ENCODE measurements at regions not wholly inside any gene's neighbourhood (a gene's known extent, or its start where the extent isn't known, plus 50 kb on each side); places are given as distances from the start of the nearest gene placed in this dataset.

DNA sequence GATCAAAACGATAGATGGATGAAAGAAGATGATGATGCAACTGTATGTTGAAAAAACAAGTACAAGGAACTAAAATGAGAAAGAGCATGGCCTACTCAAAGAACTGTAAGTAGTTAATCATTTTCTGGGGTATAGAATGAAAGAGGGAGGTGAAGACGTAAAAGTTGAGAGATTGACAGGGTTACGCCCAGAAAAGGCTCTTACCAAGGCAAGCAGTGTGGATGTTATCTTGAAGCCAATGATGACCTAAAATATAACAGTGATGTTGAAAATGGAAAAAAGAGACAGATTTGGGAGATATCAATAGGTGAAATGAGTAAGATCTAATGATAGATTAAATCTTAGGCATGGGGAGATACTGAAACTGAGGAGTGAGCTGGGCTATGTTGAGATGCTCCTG, 80.4 kb upstream of the GNAQ start:
- Histone ChIP-seq H3K23me2 (ENCODE audit: insufficient read length, low read depth, low read length, poor library complexity, severe bottlenecking) (no peaks in the 10 kb centered on the region), H4K8ac (replicated peaks; ENCODE audit: insufficient read length, low read depth, low read length) (no peak overlapping the region), H3K23ac (ENCODE audit: insufficient read length, low read depth, low read length) (no peak overlapping the region), H3K18ac (ENCODE audit: insufficient read length, low read depth, low read length) (no peak overlapping the region), H3K4ac (ENCODE audit: low read depth, low read length) (no peak overlapping the region), H3K9me3 (ENCODE audit: control insufficient read depth, low read depth, low read length) (no peaks in the 10 kb centered on the region), H4K5ac (ENCODE audit: insufficient read length, low read depth, low read length) (no peak overlapping the region), H2AFZ (ENCODE audit: low read length) (no peak overlapping the region), H3K14ac (ENCODE audit: insufficient read depth, low read length) (no peak overlapping the region), H2BK120ac (ENCODE audit: low read depth, low read length, poor library complexity, severe bottlenecking) (no peak overlapping the region), H2BK15ac (ENCODE audit: low read depth, low read length) (no peak overlapping the region), H3K79me1 (ENCODE audit: insufficient read depth, low read depth, low read length, poor library complexity, severe bottlenecking) (no peaks in the 10 kb centered on the region), H3K4me1 (ENCODE audit: insufficient read depth, low read length) (no peaks in the 10 kb centered on the region), H4K20me1 (ENCODE audit: control insufficient read depth, insufficient read depth, insufficient read length) (no peaks in the 10 kb centered on the region), H2BK5ac (ENCODE audit: insufficient read length, low read length) (no peak overlapping the region), H3K27ac (ENCODE audit: insufficient read length, low read depth, low read length) (no peak overlapping the region), H2AK5ac (ENCODE audit: insufficient read length, low read length) (no peak overlapping the region), H4K91ac (ENCODE audit: insufficient read length, low read depth, low read length) (no peak overlapping the region), H2BK12ac (ENCODE audit: insufficient read length, low read depth, low read length) (no peak overlapping the region), H3K9ac (ENCODE audit: extremely low read depth, insufficient read length, low read length) (no peak overlapping the region), H3K79me2 (ENCODE audit: insufficient read depth, low read length) (no peaks in the 10 kb centered on the region), H3T11ph (ENCODE audit: low read length) (no peak overlapping the region), H3K56ac (ENCODE audit: insufficient read length, low read depth, low read length) (no peak overlapping the region), H2BK20ac (ENCODE audit: low read depth, low read length, poor library complexity, severe bottlenecking) (no peak overlapping the region), H3K27me3 (ENCODE audit: insufficient read depth, low read length) (no peaks in the 10 kb centered on the region), H3K4me2 (ENCODE audit: insufficient read depth, insufficient read length, low read length) (no peak overlapping the region)
- no CpG with 5 or more reads among the region's 3 CpGs for WGBS (ENCODE audit: extremely low coverage, insufficient read length, low lambda C conversion rate)
- Mint-ChIP-seq H3K4me1 (no peaks in the 10 kb centered on the region), H3K9me3 (no peaks in the 10 kb centered on the region), H3K4me3 (no peak overlapping the region), H3K27ac (no peak overlapping the region), H3K36me3 (ENCODE audit: insufficient read depth in 1 of 3, low read depth in 3 of 3) (no peaks in the 10 kb centered on the region), H3K27me3 (ENCODE audit: low read depth) (no peaks in the 10 kb centered on the region; the same call in 1 of the 2 replicates)
- DNase-seq, result no peak
- TF ChIP-seq, protein P1, sequence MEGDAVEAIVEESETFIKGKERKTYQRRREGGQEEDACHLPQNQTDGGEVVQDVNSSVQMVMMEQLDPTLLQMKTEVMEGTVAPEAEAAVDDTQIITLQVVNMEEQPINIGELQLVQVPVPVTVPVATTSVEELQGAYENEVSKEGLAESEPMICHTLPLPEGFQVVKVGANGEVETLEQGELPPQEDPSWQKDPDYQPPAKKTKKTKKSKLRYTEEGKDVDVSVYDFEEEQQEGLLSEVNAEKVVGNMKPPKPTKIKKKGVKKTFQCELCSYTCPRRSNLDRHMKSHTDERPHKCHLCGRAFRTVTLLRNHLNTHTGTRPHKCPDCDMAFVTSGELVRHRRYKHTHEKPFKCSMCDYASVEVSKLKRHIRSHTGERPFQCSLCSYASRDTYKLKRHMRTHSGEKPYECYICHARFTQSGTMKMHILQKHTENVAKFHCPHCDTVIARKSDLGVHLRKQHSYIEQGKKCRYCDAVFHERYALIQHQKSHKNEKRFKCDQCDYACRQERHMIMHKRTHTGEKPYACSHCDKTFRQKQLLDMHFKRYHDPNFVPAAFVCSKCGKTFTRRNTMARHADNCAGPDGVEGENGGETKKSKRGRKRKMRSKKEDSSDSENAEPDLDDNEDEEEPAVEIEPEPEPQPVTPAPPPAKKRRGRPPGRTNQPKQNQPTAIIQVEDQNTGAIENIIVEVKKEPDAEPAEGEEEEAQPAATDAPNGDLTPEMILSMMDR (conservative IDR thresholded peaks at IDR 0.05), result no peak

All from H9 (cell line).